ENCODE measurements at regions not wholly inside any gene's neighbourhood (a gene's known extent, or its start where the extent isn't known, plus 50 kb on each side); places are given as distances from the start of the nearest gene placed in this dataset.
A peak's percentile ranks its signal among the peaks of the same experiment; 100 is the strongest.

DNA sequence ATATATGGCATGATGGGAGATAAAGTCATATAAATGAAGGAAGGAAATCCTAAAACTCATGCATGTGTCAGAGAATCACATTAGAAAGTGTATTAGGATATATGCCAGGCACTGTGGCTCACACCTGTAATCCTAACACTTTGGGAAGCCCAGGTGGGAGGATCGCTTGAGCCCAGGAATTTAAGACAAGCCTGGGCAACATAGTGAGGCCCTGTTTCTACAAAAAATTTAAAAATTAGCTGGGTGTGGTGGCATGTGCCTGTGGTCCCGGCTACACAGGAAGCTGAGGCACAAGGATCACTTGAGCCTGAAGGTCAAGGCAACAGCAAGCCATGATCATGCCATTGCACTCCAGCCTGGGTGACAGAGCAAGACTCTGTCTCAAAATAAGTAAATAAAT, 130.3 kb upstream of the ARID2 start:
- Histone ChIP-seq H3K4me1 (no peaks in the 10 kb centered on the region), H3K27me3 (no peaks in the 10 kb centered on the region), H3K27ac (no peak overlapping the region), H3K36me3 (no peaks in the 10 kb centered on the region), H3K9me3 (no peaks in the 10 kb centered on the region), H3K4me3 (no peak overlapping the region)
- 89 to 92% methylated on average over 2 of the region's 2 CpGs for WGBS, 2 donors (ENCODE audit: low coverage in 1 of 2)
- no peak for TF ChIP-seq POLR2A (IDR thresholded peaks at IDR 0.05)
- TF ChIP-seq, protein P1, sequence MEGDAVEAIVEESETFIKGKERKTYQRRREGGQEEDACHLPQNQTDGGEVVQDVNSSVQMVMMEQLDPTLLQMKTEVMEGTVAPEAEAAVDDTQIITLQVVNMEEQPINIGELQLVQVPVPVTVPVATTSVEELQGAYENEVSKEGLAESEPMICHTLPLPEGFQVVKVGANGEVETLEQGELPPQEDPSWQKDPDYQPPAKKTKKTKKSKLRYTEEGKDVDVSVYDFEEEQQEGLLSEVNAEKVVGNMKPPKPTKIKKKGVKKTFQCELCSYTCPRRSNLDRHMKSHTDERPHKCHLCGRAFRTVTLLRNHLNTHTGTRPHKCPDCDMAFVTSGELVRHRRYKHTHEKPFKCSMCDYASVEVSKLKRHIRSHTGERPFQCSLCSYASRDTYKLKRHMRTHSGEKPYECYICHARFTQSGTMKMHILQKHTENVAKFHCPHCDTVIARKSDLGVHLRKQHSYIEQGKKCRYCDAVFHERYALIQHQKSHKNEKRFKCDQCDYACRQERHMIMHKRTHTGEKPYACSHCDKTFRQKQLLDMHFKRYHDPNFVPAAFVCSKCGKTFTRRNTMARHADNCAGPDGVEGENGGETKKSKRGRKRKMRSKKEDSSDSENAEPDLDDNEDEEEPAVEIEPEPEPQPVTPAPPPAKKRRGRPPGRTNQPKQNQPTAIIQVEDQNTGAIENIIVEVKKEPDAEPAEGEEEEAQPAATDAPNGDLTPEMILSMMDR (IDR thresholded peaks at IDR 0.05) = no peak
- no peak for TF ChIP-seq POLR2AphosphoS5 (IDR thresholded peaks at IDR 0.05)
- TF ChIP-seq EP300 (IDR thresholded peaks at IDR 0.05) = no peak
- ATAC-seq = no peak

DNA sequence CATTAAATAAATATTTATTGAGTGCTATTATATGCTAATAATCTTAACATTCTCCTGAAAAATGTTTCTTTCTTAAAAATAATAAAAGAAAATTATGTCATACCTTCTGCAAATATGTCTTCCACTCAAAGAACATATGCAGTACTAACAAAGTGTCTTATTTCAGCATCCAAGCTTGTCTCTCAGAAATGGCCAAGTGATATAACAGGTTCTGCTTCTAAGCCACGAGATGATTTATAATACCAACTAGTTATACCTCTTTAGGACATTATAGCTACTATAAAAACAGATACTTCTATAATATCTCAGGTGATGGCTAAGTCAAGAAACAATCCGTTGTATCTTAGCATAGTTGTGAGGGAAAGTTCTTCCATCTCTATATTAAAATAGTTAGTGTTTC, 128.1 kb upstream of the ARID2 start:
- TF ChIP-seq EP300 (IDR thresholded peaks at IDR 0.05) = no peak
- TF ChIP-seq, protein P1 (IDR thresholded peaks at IDR 0.05) = no peak
- TF ChIP-seq POLR2A (IDR thresholded peaks at IDR 0.05) = no peak
- TF ChIP-seq POLR2AphosphoS5 (IDR thresholded peaks at IDR 0.05) = no peak
- ATAC-seq = no peak
- no peaks in the 10 kb centered on the region for H3K27me3 ChIP-seq
- 70 to 74% methylated on average over 2 of the region's 2 CpGs for WGBS, 2 donors (ENCODE audit: low coverage in 1 of 2)
- H3K9me3 ChIP-seq = peaks cover 0 to 16% (median 0%) of the 10 kb centered on the region in 3 donors
- no peaks in the 10 kb centered on the region for H3K36me3 ChIP-seq
- H3K4me1 ChIP-seq = no peaks in the 10 kb centered on the region
- no peak overlapping the region for H3K4me3 ChIP-seq
- no peak overlapping the region for H3K27ac ChIP-seq

DNA sequence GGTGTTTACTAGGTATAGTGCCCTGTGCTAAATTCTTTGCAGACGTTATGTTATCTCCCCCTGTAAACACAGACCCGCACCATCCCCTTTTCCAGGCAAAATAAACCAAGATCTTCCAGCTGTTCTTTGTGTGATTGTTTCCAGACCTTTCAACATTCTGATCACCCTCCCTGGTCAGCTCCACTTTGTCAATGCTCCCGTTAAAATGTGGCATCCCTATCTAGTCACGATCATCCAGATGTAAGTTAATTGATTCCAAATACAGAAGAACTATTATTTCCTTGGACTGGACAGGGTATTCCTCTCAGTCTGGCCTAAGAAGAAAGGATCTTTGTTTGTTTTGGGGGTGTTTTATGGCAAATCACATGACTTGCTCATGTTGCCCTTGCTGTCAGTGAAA, 127.6 kb upstream of the ARID2 start:
- Histone ChIP-seq H3K4me1 (no peaks in the 10 kb centered on the region), H3K4me3 (no peak overlapping the region), H3K27me3 (no peaks in the 10 kb centered on the region), H3K36me3 (no peaks in the 10 kb centered on the region), H3K27ac (no peak overlapping the region), H3K9me3 (peaks cover 0 to 16% (median 0%) of the 10 kb centered on the region in 3 donors)
- no peak for ATAC-seq
- WGBS, 2 donors (ENCODE audit: low coverage in 1 of 2) = 15 to 24% methylated on average over 4 of the region's 4 CpGs
- TF ChIP-seq POLR2AphosphoS5 (IDR thresholded peaks at IDR 0.05) (no peak), EP300 (IDR thresholded peaks at IDR 0.05) (no peak), POLR2A (IDR thresholded peaks at IDR 0.05) (no peak)
- TF ChIP-seq, protein P1 (IDR thresholded peaks at IDR 0.05) = no peak

GRCh38 chr12:45605624-45606023, 123.9 kb upstream of the ARID2 start:
- no peak for ATAC-seq
- Histone ChIP-seq H3K27me3 (no peaks in the 10 kb centered on the region), H3K4me3 (no peak overlapping the region), H3K27ac (no peak overlapping the region), H3K36me3 (no peaks in the 10 kb centered on the region), H3K4me1 (peaks cover 0 to 1% (median 0%) of the 10 kb centered on the region in 3 donors), H3K9me3 (peaks cover 0 to 16% (median 1%) of the 10 kb centered on the region in 3 donors)
- WGBS, 2 donors (ENCODE audit: low coverage in 1 of 2) = 94 to 100% methylated on average over 1 of the region's 1 CpG
- no peak for TF ChIP-seq EP300 (IDR thresholded peaks at IDR 0.05)
- no peak for TF ChIP-seq POLR2AphosphoS5 (IDR thresholded peaks at IDR 0.05)
- TF ChIP-seq, protein P1 (IDR thresholded peaks at IDR 0.05) = no peak
- no peak for TF ChIP-seq POLR2A (IDR thresholded peaks at IDR 0.05)

DNA sequence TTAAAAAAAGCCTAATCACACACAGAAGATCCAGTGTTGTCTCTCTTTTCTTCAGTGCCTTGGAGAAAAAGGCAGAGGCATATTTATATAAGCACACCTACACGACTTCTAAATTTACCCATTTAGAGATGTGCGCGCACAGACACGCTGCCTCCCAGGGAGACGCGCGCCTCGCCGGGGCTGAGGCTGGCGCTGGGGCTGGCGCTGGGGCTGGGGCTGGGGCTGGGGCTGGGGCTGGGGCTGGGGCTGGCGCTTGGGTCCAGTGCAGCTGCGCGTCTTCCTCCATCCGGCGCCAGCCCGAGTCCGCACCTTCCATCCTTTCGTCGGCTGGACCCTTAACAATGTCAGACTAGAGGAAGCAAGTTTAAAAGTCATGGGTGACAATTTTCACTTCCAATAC, 118.4 kb upstream of the ARID2 start:
- H3K27me3 ChIP-seq = no peaks in the 10 kb centered on the region
- peaks cover 0 to 2% (median 1%) of the 10 kb centered on the region in 3 donors for H3K9me3 ChIP-seq
- no peak for ATAC-seq
- H3K36me3 ChIP-seq = no peaks in the 10 kb centered on the region
- H3K27ac ChIP-seq = no peak overlapping the region
- no peak for TF ChIP-seq POLR2A (IDR thresholded peaks at IDR 0.05)
- TF ChIP-seq, protein P1 (IDR thresholded peaks at IDR 0.05) = no peak
- TF ChIP-seq EP300 (IDR thresholded peaks at IDR 0.05) = no peak
- TF ChIP-seq POLR2AphosphoS5 (IDR thresholded peaks at IDR 0.05) = no peak
- peaks cover 0 to 9% (median 0%) of the 10 kb centered on the region in 3 donors for H3K4me1 ChIP-seq
- 11 to 13% methylated on average over 7 to 15 of the region's 20 CpGs for WGBS, 2 donors (ENCODE audit: low coverage in 1 of 2)
- H3K4me3 ChIP-seq = peak overlapping the region in 1 of 2 donors; percentile 32

Data from gastroesophageal sphincter (tissue), 4 donors.